Peyer's patch (tissue), 4 donors: ENCODE measurements at regions not wholly inside any gene's neighbourhood (a gene's known extent, or its start where the extent isn't known, plus 50 kb on each side); places are given as distances from the start of the nearest gene placed in this dataset.

Experiments used
- CTCF ChIP-seq, 6 experiments: fragments of 450-650 bp in 4 of 6; fragments of 200-600 bp in 2 of 6; sonication (generic) in 1 of 6; IDR thresholded peaks; one replicate each; pipeline ENCODE4 v1.5.1; 2017 to 2019; ENCODE audit warnings: antibody characterized with exemption in 6 of 6, mild to moderate bottlenecking in 3 of 6, moderate library complexity in 1 of 6
- POLR2A ChIP-seq, 2 donors: fragments of 450-650 bp; IDR thresholded peaks; one replicate each; pipeline ENCODE4 v1.5.1; 2017; ENCODE audit warnings: antibody characterized with exemption in 2 of 2, mild to moderate bottlenecking in 2 of 2, moderate library complexity in 2 of 2

- TF ChIP-seq POLR2A (IDR thresholded peaks at IDR 0.05) (no peak), CTCF (IDR thresholded peaks at IDR 0.05) (no peak)
Observed at GRCh38 chr11:39236916-39237315, 2222.5 kb downstream of the LRRC4C start.
